ENCODE measurements at regions not wholly inside any gene's neighbourhood (a gene's known extent, or its start where the extent isn't known, plus 50 kb on each side); places are given as distances from the start of the nearest gene placed in this dataset.
"Not testable (repeated sequence)": the region's sequence is repeated elsewhere in the genome, so short reads cannot be mapped to it uniquely, and the experiment has no call there.

GRCh38 chr12:131207300-131207660 lies 253.6 kb downstream of the ADGRD1 start:
- H3K4ac ChIP-seq (replicated peaks; ENCODE audit: insufficient read length, low read depth, low read length); H2BK15ac ChIP-seq (ENCODE audit: low read length); POLR2A ChIA-PET (ENCODE audit: partially characterized antibody); H3K56ac ChIP-seq (replicated peaks; ENCODE audit: insufficient read length, low read depth, low read length); H4K5ac ChIP-seq (ENCODE audit: insufficient read length, low read depth, low read length); H3K9ac ChIP-seq (replicated peaks in 1 of 4; ENCODE audit: extremely low read depth in 1 of 4, low read depth in 3 of 4, low read length in 3 of 4); H3K9me3 ChIP-seq (ENCODE audit: insufficient read depth in 2 of 2, low read depth in 1 of 2, low read length in 1 of 2); H4K20me1 ChIP-seq (replicated peaks in 1 of 2; ENCODE audit: control insufficient read depth in 1 of 2, insufficient read depth in 2 of 2, low read length in 2 of 2); H2BK20ac ChIP-seq (ENCODE audit: low read length); H3K18ac ChIP-seq (ENCODE audit: extremely low read depth, low read length); H2AK5ac ChIP-seq (ENCODE audit: low read depth, low read length); H3K23ac ChIP-seq (ENCODE audit: insufficient read length); FAIRE-seq; H3K4me3 ChIP-seq (ENCODE audit: extremely low read depth in 1 of 4, insufficient read depth in 2 of 4, low read depth in 3 of 4, low read length in 4 of 4); H2AFZ ChIP-seq (ENCODE audit: low read length); H4K91ac ChIP-seq (replicated peaks; ENCODE audit: insufficient read length, low read length); H3K27ac ChIP-seq (ENCODE audit: low read depth, low read length); H3K4me2 ChIP-seq (ENCODE audit: insufficient read depth in 1 of 2, low read depth in 2 of 2, low read length in 2 of 2); H3K4me1 ChIP-seq (replicated peaks in 1 of 4; ENCODE audit: control insufficient read depth in 3 of 4, insufficient read depth in 4 of 4, low read length in 3 of 4); H3K14ac ChIP-seq (ENCODE audit: insufficient read length); H4K8ac ChIP-seq (ENCODE audit: extremely low read depth, insufficient read depth, low read length); CTCF ChIA-PET (ENCODE audit: partially characterized antibody); H2BK12ac ChIP-seq (ENCODE audit: low read depth, low read length); H2BK120ac ChIP-seq (replicated peaks; ENCODE audit: low read depth, low read length); H2BK5ac ChIP-seq (ENCODE audit: low read depth, low read length); H3K23me2 ChIP-seq (ENCODE audit: low read depth, low read length); H3K36me3 ChIP-seq (ENCODE audit: control insufficient read depth in 2 of 4, insufficient read depth in 4 of 4, low read length in 3 of 4); H3K79me2 ChIP-seq (ENCODE audit: control insufficient read depth in 1 of 2, insufficient read depth in 2 of 2, low read length in 2 of 2); H3K27me3 ChIP-seq (replicated peaks in 1 of 4; ENCODE audit: control insufficient read depth in 3 of 4, extremely low read depth in 1 of 4, insufficient read depth in 3 of 4, low read length in 3 of 4); H3K79me1 ChIP-seq (ENCODE audit: low read depth, low read length): not testable (repeated sequence)
- peak in 1 of 2 experiments; percentile 38 for DNase-seq (ENCODE audit: low read depth in 1 of 2, low spot score in 2 of 2)
- WGBS, 2 experiments (ENCODE audit: extremely low coverage in 1 of 2, insufficient coverage in 1 of 2, insufficient read length in 1 of 2, insufficient replicate concordance in 2 of 2, low coverage in 1 of 2, low lambda C conversion rate in 2 of 2, missing lambda C conversion rate in 1 of 2), result 94% methylated on average over 9 of the region's 12 CpGs; no CpG with 5 or more reads in 1 of the 2 experiments

DNA sequence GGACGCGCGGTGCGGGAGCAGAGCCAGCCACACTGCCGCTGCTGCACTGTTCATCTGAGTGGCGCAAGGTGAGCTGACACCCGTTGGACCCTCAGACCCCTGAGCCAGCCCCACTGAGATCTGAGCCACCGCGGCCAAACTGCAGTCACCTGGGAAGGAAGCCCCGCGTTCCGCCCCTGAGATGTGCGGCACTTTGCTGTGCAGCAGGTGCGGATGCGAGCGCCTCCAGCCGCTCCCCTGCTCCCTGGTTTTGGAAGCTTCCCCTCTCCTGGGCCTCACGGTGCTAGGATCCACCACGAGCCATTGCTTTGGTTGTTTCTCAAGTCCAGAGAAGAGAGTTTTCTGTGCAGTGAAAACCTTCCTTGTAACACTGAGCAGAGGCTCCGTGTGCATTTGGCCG lies 254.1 kb downstream of the ADGRD1 start:
- H4K20me1 ChIP-seq (replicated peaks in 1 of 2; ENCODE audit: control insufficient read depth in 1 of 2, insufficient read depth in 2 of 2, low read length in 2 of 2); H3K14ac ChIP-seq (ENCODE audit: insufficient read length); H2BK5ac ChIP-seq (ENCODE audit: low read depth, low read length); H4K8ac ChIP-seq (ENCODE audit: extremely low read depth, insufficient read depth, low read length); H2BK20ac ChIP-seq (ENCODE audit: low read length); H3K4me3 ChIP-seq (ENCODE audit: extremely low read depth in 1 of 4, insufficient read depth in 2 of 4, low read depth in 3 of 4, low read length in 4 of 4); H3K9me3 ChIP-seq (ENCODE audit: insufficient read depth in 2 of 2, low read depth in 1 of 2, low read length in 1 of 2); H3K4me2 ChIP-seq (ENCODE audit: insufficient read depth in 1 of 2, low read depth in 2 of 2, low read length in 2 of 2); H2BK12ac ChIP-seq (ENCODE audit: low read depth, low read length); H3K27ac ChIP-seq (ENCODE audit: low read depth, low read length); H3K18ac ChIP-seq (ENCODE audit: extremely low read depth, low read length); H3K56ac ChIP-seq (replicated peaks; ENCODE audit: insufficient read length, low read depth, low read length); POLR2A ChIA-PET (ENCODE audit: partially characterized antibody); H3K9ac ChIP-seq (replicated peaks in 1 of 4; ENCODE audit: extremely low read depth in 1 of 4, low read depth in 3 of 4, low read length in 3 of 4); H4K91ac ChIP-seq (replicated peaks; ENCODE audit: insufficient read length, low read length); H3K4me1 ChIP-seq (replicated peaks in 1 of 4; ENCODE audit: control insufficient read depth in 3 of 4, insufficient read depth in 4 of 4, low read length in 3 of 4); H2AK5ac ChIP-seq (ENCODE audit: low read depth, low read length); CTCF ChIA-PET (ENCODE audit: partially characterized antibody); H3K27me3 ChIP-seq (replicated peaks in 1 of 4; ENCODE audit: control insufficient read depth in 3 of 4, extremely low read depth in 1 of 4, insufficient read depth in 3 of 4, low read length in 3 of 4); H3K4ac ChIP-seq (replicated peaks; ENCODE audit: insufficient read length, low read depth, low read length); H3K23me2 ChIP-seq (ENCODE audit: low read depth, low read length); H2BK15ac ChIP-seq (ENCODE audit: low read length); H3K23ac ChIP-seq (ENCODE audit: insufficient read length); H4K5ac ChIP-seq (ENCODE audit: insufficient read length, low read depth, low read length); H3K36me3 ChIP-seq (ENCODE audit: control insufficient read depth in 2 of 4, insufficient read depth in 4 of 4, low read length in 3 of 4); FAIRE-seq; H3K79me1 ChIP-seq (ENCODE audit: low read depth, low read length); H2AFZ ChIP-seq (ENCODE audit: low read length); H2BK120ac ChIP-seq (replicated peaks; ENCODE audit: low read depth, low read length); H3K79me2 ChIP-seq (ENCODE audit: control insufficient read depth in 1 of 2, insufficient read depth in 2 of 2, low read length in 2 of 2): not testable (repeated sequence)
- 71% methylated on average over 1 of the region's 21 CpGs; no CpG with 5 or more reads in 1 of the 2 experiments for WGBS, 2 experiments (ENCODE audit: extremely low coverage in 1 of 2, insufficient coverage in 1 of 2, insufficient read length in 1 of 2, insufficient replicate concordance in 2 of 2, low coverage in 1 of 2, low lambda C conversion rate in 2 of 2, missing lambda C conversion rate in 1 of 2)
- peak in 1 of 2 experiments; percentile 33 for DNase-seq (ENCODE audit: low read depth in 1 of 2, low spot score in 2 of 2)

Measured in H1 (cell line).